Lung (tissue), 11 donors: ENCODE measurements at regions not wholly inside any gene's neighbourhood (a gene's known extent, or its start where the extent isn't known, plus 50 kb on each side); places are given as distances from the start of the nearest gene placed in this dataset.

Experiments used
- ATAC-seq: fragments of 200-7000 bp; cut with Tn5 transposase; one replicate; pipeline ENCODE4 v1.9.1; 2020; ENCODE audit warnings: moderate number of reproducible peaks; ENCODE audit not compliant: insufficient read depth, low FRiP score
- DNase-seq, 3 donors: peaks; one replicate each; pipeline ENCODE4 v3.0.0-alpha.2; 2013 to 2017
- H3K27ac ChIP-seq, 2 donors: one replicate each; pipeline ENCODE4 v1.5.1; 2013; ENCODE audit warnings: mild to moderate bottlenecking in 2 of 2, moderate library complexity in 2 of 2, control low read depth in 1 of 2, inconsistent platforms in 1 of 2, low read depth in 1 of 2, low read length in 1 of 2
- H3K27me3 ChIP-seq, 3 donors: one replicate each; pipeline ENCODE4 v1.5.1; 2013; ENCODE audit warnings: low read length in 2 of 3; ENCODE audit not compliant: control insufficient read depth in 3 of 3, insufficient read depth in 3 of 3
- H3K36me3 ChIP-seq, 4 donors: one replicate each; pipeline ENCODE4 v1.5.1; 2013; ENCODE audit warnings: low read length in 4 of 4, mild to moderate bottlenecking in 1 of 4, moderate library complexity in 1 of 4; ENCODE audit not compliant: control insufficient read depth in 4 of 4, insufficient read depth in 4 of 4
- H3K4me1 ChIP-seq, 5 donors: one replicate each; pipeline ENCODE4 v1.5.1; 2013; ENCODE audit warnings: low read length in 5 of 5, mild to moderate bottlenecking in 2 of 5, moderate library complexity in 1 of 5; ENCODE audit not compliant: control insufficient read depth in 5 of 5, insufficient read depth in 5 of 5
- H3K4me3 ChIP-seq: one replicate; pipeline ENCODE4 v1.5.1; 2013; ENCODE audit warnings: mild to moderate bottlenecking, control low read depth, moderate library complexity
- H3K9ac ChIP-seq, 2 donors: one replicate each; pipeline ENCODE4 v1.5.1; 2013; ENCODE audit warnings: low read length in 2 of 2, control low read depth in 1 of 2; ENCODE audit not compliant: insufficient read depth in 1 of 2
- H3K9me3 ChIP-seq, 4 donors: one replicate each; pipeline ENCODE4 v1.5.1; 2013; ENCODE audit warnings: low read length in 3 of 4, mild to moderate bottlenecking in 1 of 4, moderate library complexity in 1 of 4; ENCODE audit not compliant: control insufficient read depth in 4 of 4, insufficient read depth in 3 of 4
- WGBS, 2 donors: extraction: QIAGEN DNeasy Blood & Tissue Kit; methylation state at CpG; one replicate each; pipeline ENCODE4 v1.1.7; 2013; 5-methylcytosine and 5-hydroxymethylcytosine counted together
- TF ChIP-seq, protein P1 (sequence below): IDR thresholded peaks from 2 replicates; pipeline ENCODE4 v1.5.1; 2012; ENCODE audit warnings: mild to moderate bottlenecking; ENCODE audit errors: control extremely low read depth, extremely low read depth
- donor health status: control.
- donor health status: control.
- donor health status: Bipolar disorder and iron deficiency.
- donor health status: healthy.
- donor health status: DM: yes; HTN: yes; CAD: no.

DNA sequence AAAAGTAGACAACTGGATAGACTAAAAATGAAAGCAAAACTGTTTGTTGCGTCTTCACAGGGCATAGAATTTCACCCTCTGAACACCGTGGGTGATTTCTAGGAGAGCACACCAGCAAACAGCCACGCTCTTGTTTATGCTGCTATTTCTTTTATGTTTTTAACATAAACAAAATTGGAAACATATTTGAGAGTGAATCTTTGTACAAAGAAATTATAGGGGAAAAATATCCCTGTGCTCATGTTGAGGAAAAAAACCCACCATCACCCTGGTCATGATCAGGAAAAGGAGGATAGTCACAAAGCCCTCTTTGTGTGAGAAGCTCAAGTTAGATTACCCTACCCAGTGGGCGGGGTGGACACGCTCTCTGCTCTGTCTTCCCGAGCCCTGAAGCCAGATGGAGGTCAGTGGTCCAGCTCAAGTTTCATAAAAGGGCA lies 313.3 kb downstream of the SATB1 start:
- H3K4me1 ChIP-seq, result peaks cover 0 to 2% (median 0%) of the 10 kb centered on the region in 5 donors
- H3K9ac ChIP-seq, result no peak overlapping the region

DNA sequence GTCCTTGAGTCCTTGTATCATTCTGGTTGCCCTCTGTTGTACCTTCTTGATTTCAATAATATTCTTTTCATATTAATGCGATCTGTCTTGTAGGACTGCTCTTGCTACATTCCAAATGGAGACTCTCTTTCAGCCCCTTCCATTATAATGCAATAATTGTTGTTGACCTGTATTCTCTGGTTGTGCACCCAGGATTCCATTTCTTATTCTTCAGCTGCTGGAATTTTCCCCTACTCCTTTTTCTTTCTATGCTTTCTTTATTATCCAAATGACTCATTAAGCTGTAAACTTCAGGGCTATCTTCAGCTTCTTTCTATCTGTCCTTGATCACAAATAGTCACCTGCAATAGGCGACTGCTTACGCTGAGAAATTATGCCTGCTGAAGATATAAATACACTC lies 321.5 kb downstream of the SATB1 start:
- DNase-seq (no peak), ATAC-seq (no peak)
- Histone ChIP-seq H3K4me3 (no peak overlapping the region), H3K4me1 (peaks cover 0 to 6% (median 0%) of the 10 kb centered on the region in 5 donors), H3K27me3 (no peaks in the 10 kb centered on the region), H3K9me3 (no peaks in the 10 kb centered on the region), H3K9ac (no peak overlapping the region), H3K27ac (no peak overlapping the region), H3K36me3 (no peaks in the 10 kb centered on the region)
- TF ChIP-seq, protein P1, sequence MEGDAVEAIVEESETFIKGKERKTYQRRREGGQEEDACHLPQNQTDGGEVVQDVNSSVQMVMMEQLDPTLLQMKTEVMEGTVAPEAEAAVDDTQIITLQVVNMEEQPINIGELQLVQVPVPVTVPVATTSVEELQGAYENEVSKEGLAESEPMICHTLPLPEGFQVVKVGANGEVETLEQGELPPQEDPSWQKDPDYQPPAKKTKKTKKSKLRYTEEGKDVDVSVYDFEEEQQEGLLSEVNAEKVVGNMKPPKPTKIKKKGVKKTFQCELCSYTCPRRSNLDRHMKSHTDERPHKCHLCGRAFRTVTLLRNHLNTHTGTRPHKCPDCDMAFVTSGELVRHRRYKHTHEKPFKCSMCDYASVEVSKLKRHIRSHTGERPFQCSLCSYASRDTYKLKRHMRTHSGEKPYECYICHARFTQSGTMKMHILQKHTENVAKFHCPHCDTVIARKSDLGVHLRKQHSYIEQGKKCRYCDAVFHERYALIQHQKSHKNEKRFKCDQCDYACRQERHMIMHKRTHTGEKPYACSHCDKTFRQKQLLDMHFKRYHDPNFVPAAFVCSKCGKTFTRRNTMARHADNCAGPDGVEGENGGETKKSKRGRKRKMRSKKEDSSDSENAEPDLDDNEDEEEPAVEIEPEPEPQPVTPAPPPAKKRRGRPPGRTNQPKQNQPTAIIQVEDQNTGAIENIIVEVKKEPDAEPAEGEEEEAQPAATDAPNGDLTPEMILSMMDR, result no peak
- 94% methylated on average over 3 of the region's 3 CpGs for WGBS, 2 donors

More for the DNA sequence above, 313.3 kb downstream of the SATB1 start:
- Histone ChIP-seq H3K9me3 (no peaks in the 10 kb centered on the region), H3K4me3 (no peak overlapping the region), H3K27me3 (no peaks in the 10 kb centered on the region), H3K36me3 (no peaks in the 10 kb centered on the region), H3K27ac (no peak overlapping the region)
- TF ChIP-seq, protein P1, result no peak
- DNase-seq (peak in 2 of 3 donors; percentile 6 to 37), ATAC-seq (no peak)
- 11 to 22% methylated on average over 6 of the region's 6 CpGs for WGBS, 2 donors

DNA sequence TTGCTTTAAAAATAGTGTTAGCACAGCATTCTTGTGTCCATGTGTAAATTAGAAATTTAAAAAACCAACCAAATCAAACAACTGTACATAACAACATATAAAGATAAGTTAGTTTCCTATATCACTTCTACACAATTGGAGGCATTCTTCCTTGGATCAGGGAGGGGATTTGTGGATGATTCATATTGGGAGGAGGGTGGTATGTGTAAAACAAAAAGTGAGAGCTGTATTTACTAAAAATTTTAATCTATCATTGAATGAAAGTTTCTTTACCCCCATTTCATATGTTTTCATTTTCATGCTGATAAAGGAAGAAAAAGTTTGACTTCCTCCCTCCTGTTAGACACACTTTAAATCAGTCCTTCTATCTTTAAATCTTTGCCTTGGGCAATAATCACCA lies 325.0 kb downstream of the SATB1 start:
- ATAC-seq, result no peak
- Histone ChIP-seq H3K4me1 (no peaks in the 10 kb centered on the region), H3K27ac (no peak overlapping the region), H3K4me3 (no peak overlapping the region), H3K9ac (no peak overlapping the region), H3K27me3 (no peaks in the 10 kb centered on the region), H3K9me3 (peaks cover 0 to 2% (median 0%) of the 10 kb centered on the region in 4 donors), H3K36me3 (no peaks in the 10 kb centered on the region)
- TF ChIP-seq, protein P1, result no peak
- DNase-seq, result no peak

DNA sequence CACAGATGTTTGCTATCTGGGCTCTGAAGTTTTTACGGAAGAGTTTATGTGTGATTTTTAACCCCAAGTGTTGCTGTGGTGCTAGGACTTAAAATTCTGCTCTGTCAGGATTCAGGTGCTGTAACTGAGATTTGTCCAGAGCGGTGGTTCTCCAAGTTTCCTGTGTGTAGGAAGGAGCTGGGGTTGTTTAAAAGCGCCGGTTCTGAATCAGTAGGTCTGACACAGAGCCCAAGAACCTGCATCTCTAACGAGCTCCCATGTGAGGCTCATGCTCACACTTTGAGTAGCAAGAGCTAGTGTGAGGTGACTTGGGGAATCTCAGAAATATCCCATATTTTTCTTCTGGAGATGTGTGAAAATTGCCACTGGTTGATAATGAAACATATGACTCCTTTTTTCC lies 325.5 kb downstream of the SATB1 start:
- H3K4me3 ChIP-seq, result no peak overlapping the region
- H3K27ac ChIP-seq, result no peak overlapping the region
- peaks cover 0 to 2% (median 0%) of the 10 kb centered on the region in 4 donors for H3K9me3 ChIP-seq
- 83 to 93% methylated on average over 5 of the region's 5 CpGs for WGBS, 2 donors
- H3K36me3 ChIP-seq, result no peaks in the 10 kb centered on the region
- no peaks in the 10 kb centered on the region for H3K27me3 ChIP-seq
- no peaks in the 10 kb centered on the region for H3K4me1 ChIP-seq
- no peak for DNase-seq
- no peak overlapping the region for H3K9ac ChIP-seq
- no peak for ATAC-seq
- TF ChIP-seq, protein P1, result no peak
